Fibroblast of pulmonary artery (primary cell): ENCODE measurements at regions not wholly inside any gene's neighbourhood (a gene's known extent, or its start where the extent isn't known, plus 50 kb on each side); places are given as distances from the start of the nearest gene placed in this dataset.

Source experiments
- DNase-seq: peaks from one replicate; pipeline ENCODE4 v3.0.0-alpha.2; 2010; ENCODE audit warnings: low read depth
- H3K4me3 ChIP-seq: replicated peaks from 2 replicates; pipeline ENCODE4 v1.5.1; 2011; ENCODE audit warnings: low read depth, mild to moderate bottlenecking, control low read depth, low read length, moderate library complexity
- TF ChIP-seq, protein P1 (sequence below): IDR thresholded peaks from 2 replicates; pipeline ENCODE4 v1.5.1; 2011; ENCODE audit warnings: mild to moderate bottlenecking, control low read depth, low read length, inconsistent platforms; ENCODE audit errors: missing control alignments

DNA sequence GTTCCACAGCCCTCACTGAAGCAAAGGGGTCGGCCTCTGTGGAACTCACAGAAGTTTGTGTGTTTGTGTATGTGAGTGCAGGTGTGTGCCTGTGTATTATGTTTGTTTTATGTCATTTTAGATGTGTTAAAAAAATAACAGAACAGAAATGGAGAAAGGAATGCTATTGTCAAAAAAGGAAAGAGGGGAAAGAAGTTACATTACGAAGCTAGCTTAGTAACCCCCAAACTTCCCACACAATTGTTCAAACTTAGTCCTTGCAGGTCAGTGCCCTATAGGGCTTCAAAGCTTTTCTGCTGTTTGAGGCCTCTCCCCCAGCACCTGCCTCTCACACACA lies 1505.6 kb upstream of the SLC10A2 start:
- no peak overlapping the region for H3K4me3 ChIP-seq
- DNase-seq: no peak
- TF ChIP-seq, protein P1, sequence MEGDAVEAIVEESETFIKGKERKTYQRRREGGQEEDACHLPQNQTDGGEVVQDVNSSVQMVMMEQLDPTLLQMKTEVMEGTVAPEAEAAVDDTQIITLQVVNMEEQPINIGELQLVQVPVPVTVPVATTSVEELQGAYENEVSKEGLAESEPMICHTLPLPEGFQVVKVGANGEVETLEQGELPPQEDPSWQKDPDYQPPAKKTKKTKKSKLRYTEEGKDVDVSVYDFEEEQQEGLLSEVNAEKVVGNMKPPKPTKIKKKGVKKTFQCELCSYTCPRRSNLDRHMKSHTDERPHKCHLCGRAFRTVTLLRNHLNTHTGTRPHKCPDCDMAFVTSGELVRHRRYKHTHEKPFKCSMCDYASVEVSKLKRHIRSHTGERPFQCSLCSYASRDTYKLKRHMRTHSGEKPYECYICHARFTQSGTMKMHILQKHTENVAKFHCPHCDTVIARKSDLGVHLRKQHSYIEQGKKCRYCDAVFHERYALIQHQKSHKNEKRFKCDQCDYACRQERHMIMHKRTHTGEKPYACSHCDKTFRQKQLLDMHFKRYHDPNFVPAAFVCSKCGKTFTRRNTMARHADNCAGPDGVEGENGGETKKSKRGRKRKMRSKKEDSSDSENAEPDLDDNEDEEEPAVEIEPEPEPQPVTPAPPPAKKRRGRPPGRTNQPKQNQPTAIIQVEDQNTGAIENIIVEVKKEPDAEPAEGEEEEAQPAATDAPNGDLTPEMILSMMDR: no peak

DNA sequence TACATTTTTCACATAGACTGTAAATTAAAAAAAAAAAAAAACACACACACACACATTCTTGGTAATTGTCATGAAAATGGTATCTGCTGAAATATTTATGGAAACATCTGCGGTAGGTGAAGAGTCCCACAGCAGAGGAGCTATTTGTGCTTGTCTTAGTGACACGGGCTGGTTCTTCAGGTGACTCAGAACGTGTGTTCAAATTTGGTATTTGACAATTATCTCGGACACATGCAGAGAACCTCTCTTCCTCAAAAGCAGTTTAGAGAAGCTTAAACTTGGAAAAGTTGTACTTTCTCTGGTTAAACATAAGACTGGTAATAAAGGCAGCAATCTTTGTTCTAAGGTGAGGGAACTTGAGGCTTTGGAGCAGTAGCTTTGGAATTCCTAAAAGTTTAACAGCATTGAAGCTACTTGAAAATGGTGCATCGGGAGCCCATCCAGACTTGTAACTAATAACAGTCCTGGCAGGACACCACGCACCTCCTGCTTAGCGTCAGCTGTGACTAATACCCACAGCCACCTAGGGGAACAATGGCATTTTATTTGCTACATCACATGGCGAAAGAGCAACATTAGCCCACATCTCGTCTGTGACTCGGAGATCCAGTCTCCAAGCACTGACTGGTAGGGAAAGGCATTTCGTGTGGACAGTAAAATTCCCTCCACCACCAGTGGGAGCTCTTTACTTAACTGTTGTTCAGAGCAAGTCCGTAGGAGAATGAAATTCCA lies 1505.1 kb upstream of the SLC10A2 start:
- DNase-seq: peak; percentile 92
- TF ChIP-seq, protein P1: peak; percentile 96
- no peak overlapping the region for H3K4me3 ChIP-seq

DNA sequence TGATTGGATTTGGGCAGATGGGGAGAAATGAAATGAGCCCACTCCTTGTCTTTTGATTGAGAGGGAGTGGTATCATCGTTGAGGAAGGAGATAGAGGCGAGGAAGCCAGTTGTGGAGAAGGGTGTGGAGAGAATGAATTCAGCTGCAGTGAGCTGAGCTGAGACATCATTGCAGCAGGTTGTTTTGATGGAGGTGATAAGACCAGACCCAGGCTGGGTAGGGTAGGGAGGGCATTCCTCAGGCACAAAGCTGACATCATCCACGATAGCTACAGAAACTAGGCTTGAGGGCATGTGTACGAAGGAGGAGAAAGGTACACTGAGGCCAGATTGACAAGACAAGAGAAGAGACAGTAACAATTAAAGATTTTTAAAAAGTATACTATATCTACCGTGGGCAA lies 1500.9 kb upstream of the SLC10A2 start:
- no peak for DNase-seq
- TF ChIP-seq, protein P1: no peak
- H3K4me3 ChIP-seq: no peak overlapping the region

DNA sequence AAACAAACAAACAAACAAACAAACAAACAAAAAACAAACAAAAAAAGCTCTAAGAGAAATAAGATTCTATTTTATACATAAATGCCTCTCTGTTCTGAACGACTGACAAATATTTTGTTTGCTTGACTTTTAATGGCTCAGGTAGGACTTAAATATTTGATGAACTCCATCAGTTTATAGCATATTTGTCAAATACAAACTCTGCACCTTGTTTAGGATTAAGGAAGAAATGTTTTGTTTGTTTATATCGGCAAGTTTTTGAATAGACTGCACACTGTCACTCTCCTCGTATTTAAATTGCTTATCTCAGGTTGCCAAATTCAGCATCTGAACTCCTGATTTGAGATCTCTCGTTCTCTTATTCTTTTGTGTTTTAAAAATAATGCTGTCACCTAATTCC lies 1499.7 kb upstream of the SLC10A2 start:
- DNase-seq: no peak
- TF ChIP-seq, protein P1: no peak
- H3K4me3 ChIP-seq: no peak overlapping the region

DNA sequence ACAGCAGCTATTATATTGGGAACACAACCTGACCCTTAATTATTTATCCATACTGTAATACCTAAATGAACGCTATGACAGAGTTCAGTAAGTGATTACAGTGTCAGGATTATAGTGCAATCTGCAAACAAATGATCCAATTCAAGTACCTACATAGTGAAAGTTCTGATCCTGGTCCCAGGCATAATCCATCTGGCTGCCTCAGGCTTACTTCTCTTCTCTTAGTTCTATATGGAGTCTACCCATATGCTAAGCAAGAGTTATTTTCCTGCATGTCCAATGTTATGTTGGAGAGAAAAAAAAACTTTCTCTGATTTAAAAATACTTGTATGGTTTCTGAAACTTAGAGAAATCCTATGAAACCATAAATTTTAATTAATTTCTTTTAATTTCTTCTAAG lies 1487.7 kb upstream of the SLC10A2 start:
- DNase-seq: no peak
- TF ChIP-seq, protein P1: no peak
- H3K4me3 ChIP-seq: no peak overlapping the region

DNA sequence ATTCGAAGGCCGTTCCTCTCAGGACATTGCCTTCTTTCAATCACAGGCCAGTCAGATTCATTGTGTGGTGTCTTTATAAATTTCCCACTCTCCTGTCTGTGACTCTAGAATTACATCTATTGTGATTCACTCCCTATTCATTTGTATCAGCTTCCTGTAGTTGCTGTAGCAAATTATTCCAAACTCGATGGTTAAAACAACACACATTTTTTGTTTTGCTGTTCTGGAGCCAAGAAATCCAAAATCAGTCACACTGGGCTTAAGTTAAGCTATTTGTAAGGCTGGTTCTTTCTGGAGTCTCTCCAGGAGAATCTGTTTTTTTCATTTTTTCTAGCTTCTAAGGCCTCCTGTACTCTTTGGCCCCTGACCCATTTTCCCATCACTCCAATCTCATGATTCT lies 1487.0 kb upstream of the SLC10A2 start:
- H3K4me3 ChIP-seq: no peak overlapping the region
- DNase-seq: peak; percentile 66
- TF ChIP-seq, protein P1: no peak

DNA sequence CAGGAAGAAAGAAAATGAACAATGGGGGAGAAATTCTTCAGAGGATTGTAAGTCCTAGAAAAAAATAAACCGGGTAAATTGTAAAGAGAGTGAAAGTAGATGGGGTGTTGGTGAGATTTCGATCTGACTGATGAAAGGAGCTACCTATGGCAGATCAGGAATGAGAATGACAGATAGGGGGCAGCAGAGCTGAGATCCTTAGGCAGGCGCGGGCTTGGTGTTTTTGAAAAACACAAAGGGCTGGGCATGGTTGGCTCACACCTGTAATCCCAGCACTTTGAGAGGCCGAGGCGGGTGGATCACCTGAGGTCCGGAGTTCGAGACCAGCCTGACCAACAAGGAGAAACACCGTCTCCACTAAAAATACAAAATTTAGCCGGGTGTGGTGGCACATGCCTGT lies 1468.6 kb upstream of the SLC10A2 start:
- DNase-seq: no peak
- H3K4me3 ChIP-seq: no peak overlapping the region
- TF ChIP-seq, protein P1: no peak
